H1 (cell line): ENCODE measurements at regions not wholly inside any gene's neighbourhood (a gene's known extent, or its start where the extent isn't known, plus 50 kb on each side); places are given as distances from the start of the nearest gene placed in this dataset.

Source experiments
- CTCF ChIA-PET: fragments of 300-600 bp; sonication (Branson Sonifier 250); formaldehyde crosslinking; loops from one replicate; lab custom pipeline; 2021; ENCODE audit not compliant: partially characterized antibody; lab: Charles Lee
- POLR2A ChIA-PET: fragments of 300-600 bp; sonication (Branson Sonifier 250); formaldehyde crosslinking; loops from one replicate; lab custom pipeline; 2021; ENCODE audit warnings: inconsistent platforms; ENCODE audit not compliant: partially characterized antibody; lab: Charles Lee
- DNase-seq, 2 experiments: peaks; one replicate each; pipeline versions ENCODE4 v3.0.0 to v3.0.0-alpha.2; 2010 to 2022; ENCODE audit warnings: low spot score in 2 of 2, low read depth in 1 of 2, mixed read lengths in 1 of 2
- FAIRE-seq: peaks from 2 replicates; lab custom pipeline; 2011; peaks lifted over from hg19 to GRCh38; lab: Jason Lieb, UNC
- H2AFZ ChIP-seq: 2 replicates; pipeline ENCODE4 v1.8.1; 2012; ENCODE audit warnings: low read length, inconsistent platforms
- H2AK5ac ChIP-seq: 2 replicates; pipeline ENCODE4 v1.6.1; 2013; ENCODE audit warnings: low read depth, low read length
- H2BK120ac ChIP-seq: replicated peaks from 2 replicates; pipeline ENCODE3; 2013; ENCODE audit warnings: low read depth, low read length, inconsistent platforms
- H2BK12ac ChIP-seq: 2 replicates; pipeline ENCODE4 v1.6.1; 2013; ENCODE audit warnings: low read depth, low read length
- H2BK15ac ChIP-seq: 2 replicates; pipeline ENCODE4 v1.6.1; 2013; ENCODE audit warnings: low read length
- H2BK20ac ChIP-seq: 2 replicates; pipeline ENCODE4 v1.6.1; 2013; ENCODE audit warnings: low read length
- H2BK5ac ChIP-seq: 2 replicates; pipeline ENCODE4 v1.6.1; 2013; ENCODE audit warnings: low read depth, low read length
- H3K14ac ChIP-seq: 2 replicates; pipeline ENCODE4 v1.6.1; 2013; ENCODE audit warnings: inconsistent platforms; ENCODE audit not compliant: insufficient read length
- H3K18ac ChIP-seq: 2 replicates; pipeline ENCODE4 v1.6.1; 2013; ENCODE audit warnings: low read length; ENCODE audit errors: extremely low read depth
- H3K23ac ChIP-seq: 2 replicates; pipeline ENCODE4 v1.6.1; 2013; ENCODE audit warnings: inconsistent platforms; ENCODE audit not compliant: insufficient read length
- H3K23me2 ChIP-seq: 2 replicates; pipeline ENCODE4 v1.6.1; 2013; ENCODE audit warnings: low read depth, low read length
- H3K27ac ChIP-seq: 2 replicates; pipeline ENCODE4 v1.6.1; 2011; ENCODE audit warnings: low read depth, low read length, inconsistent platforms
- H3K27me3 ChIP-seq, 4 experiments: replicated peaks in 1 of 4; 1 replicate in 1 of 4; 2 replicates in 3 of 4; pipeline versions ENCODE4 v1.6.1 to v1.8.1; 2011 to 2013; ENCODE audit warnings: low read length in 3 of 4, mild to moderate bottlenecking in 3 of 4, inconsistent platforms in 2 of 4, mixed read lengths in 2 of 4, moderate library complexity in 1 of 4; ENCODE audit not compliant: control insufficient read depth in 3 of 4, insufficient read depth in 3 of 4; ENCODE audit errors: extremely low read depth in 1 of 4
- H3K36me3 ChIP-seq, 4 experiments: 2 replicates each; pipeline versions ENCODE4 v1.6.1 to v1.8.1; 2011 to 2013; ENCODE audit warnings: mild to moderate bottlenecking in 4 of 4, low read length in 3 of 4, moderate library complexity in 2 of 4, control low read depth in 1 of 4, inconsistent platforms in 1 of 4; ENCODE audit not compliant: insufficient read depth in 4 of 4, control insufficient read depth in 2 of 4
- H3K4ac ChIP-seq: replicated peaks from 2 replicates; pipeline ENCODE3; 2013; ENCODE audit warnings: low read length, low read depth, mixed read lengths, inconsistent platforms; ENCODE audit not compliant: insufficient read length
- H3K4me1 ChIP-seq, 4 experiments: replicated peaks in 1 of 4; 1 replicate in 1 of 4; 2 replicates in 3 of 4; pipeline versions ENCODE4 v1.6.1 to v1.8.1; 2011 to 2013; ENCODE audit warnings: low read length in 3 of 4, inconsistent platforms in 2 of 4, mixed read lengths in 1 of 4; ENCODE audit not compliant: insufficient read depth in 4 of 4, control insufficient read depth in 3 of 4
- H3K4me2 ChIP-seq, 2 experiments: 2 replicates each; pipeline versions ENCODE4 v1.6.1 to v1.8.1; 2011 to 2013; ENCODE audit warnings: low read depth in 2 of 2, low read length in 2 of 2, control low read depth in 1 of 2, inconsistent platforms in 1 of 2, mild to moderate bottlenecking in 1 of 2; ENCODE audit not compliant: insufficient read depth in 1 of 2
- H3K4me3 ChIP-seq, 4 experiments: fragments of 200-600, 300-600 bp in 1 of 4; sonication (generic), shearing (Covaris generic), sonication (Bioruptor Twin) in 1 of 4; 2 replicates each; pipeline versions ENCODE4 v1.5.1 to v1.8.1; 2011 to 2016; ENCODE audit warnings: low read length in 4 of 4, low read depth in 3 of 4, control low read depth in 2 of 4, inconsistent platforms in 2 of 4, mild to moderate bottlenecking in 2 of 4, mixed read lengths in 1 of 4, moderate library complexity in 1 of 4; ENCODE audit not compliant: insufficient read depth in 2 of 4; ENCODE audit errors: extremely low read depth in 1 of 4
- H3K56ac ChIP-seq: replicated peaks from 2 replicates; pipeline ENCODE3; 2013; ENCODE audit warnings: low read depth, mild to moderate bottlenecking, mixed read lengths, low read length, inconsistent platforms; ENCODE audit not compliant: insufficient read length
- H3K79me1 ChIP-seq: 2 replicates; pipeline ENCODE4 v1.6.1; 2013; ENCODE audit warnings: low read depth, low read length, control low read depth
- H3K79me2 ChIP-seq, 2 experiments: 2 replicates each; pipeline versions ENCODE4 v1.6.1 to v1.8.1; 2012 to 2013; ENCODE audit warnings: low read length in 2 of 2, mild to moderate bottlenecking in 2 of 2, inconsistent platforms in 1 of 2; ENCODE audit not compliant: insufficient read depth in 2 of 2, control insufficient read depth in 1 of 2
- H3K9ac ChIP-seq, 4 experiments: replicated peaks in 1 of 4; 1 replicate in 1 of 4; 2 replicates in 3 of 4; pipeline versions ENCODE4 v1.6.1 to v1.8.1; 2011 to 2013; ENCODE audit warnings: low read depth in 3 of 4, low read length in 3 of 4, control low read depth in 2 of 4, mild to moderate bottlenecking in 2 of 4, moderate library complexity in 2 of 4, inconsistent platforms in 1 of 4; ENCODE audit errors: extremely low read depth in 1 of 4
- H3K9me3 ChIP-seq, 2 experiments: 2 replicates each; pipeline versions ENCODE4 v1.6.1 to v1.8.1; 2012 to 2013; ENCODE audit warnings: mild to moderate bottlenecking in 2 of 2, moderate library complexity in 2 of 2, control low read depth in 1 of 2, inconsistent platforms in 1 of 2, low read depth in 1 of 2, low read length in 1 of 2, mixed read lengths in 1 of 2; ENCODE audit not compliant: insufficient read depth in 2 of 2
- H4K20me1 ChIP-seq, 2 experiments: replicated peaks in 1 of 2; 2 replicates each; pipeline versions ENCODE3 to v1.8.1; 2011 to 2013; ENCODE audit warnings: inconsistent platforms in 2 of 2, low read length in 2 of 2, mild to moderate bottlenecking in 1 of 2; ENCODE audit not compliant: insufficient read depth in 2 of 2, control insufficient read depth in 1 of 2
- H4K5ac ChIP-seq: 2 replicates; pipeline ENCODE4 v1.6.1; 2013; ENCODE audit warnings: low read length, low read depth, mixed read lengths, inconsistent platforms; ENCODE audit not compliant: insufficient read length
- H4K8ac ChIP-seq: 2 replicates; pipeline ENCODE4 v1.8.0; 2013; ENCODE audit warnings: mild to moderate bottlenecking, moderate library complexity, low read length, inconsistent platforms; ENCODE audit not compliant: insufficient read depth; ENCODE audit errors: extremely low read depth
- H4K91ac ChIP-seq: replicated peaks from 2 replicates; pipeline ENCODE3; 2013; ENCODE audit warnings: low read length, mixed read lengths, inconsistent platforms; ENCODE audit not compliant: insufficient read length
- EZH2 ChIP-seq: fragments of 200-600 bp; sonication (generic); IDR thresholded peaks from 2 replicates; pipeline ENCODE4 v1.7.1; 2012; ENCODE audit warnings: low read depth, mild to moderate bottlenecking, moderate library complexity, low read length, inconsistent platforms; ENCODE audit not compliant: severe bottlenecking
- KDM4A ChIP-seq: IDR thresholded peaks from one replicate; pipeline ENCODE4 v1.7.1; 2012; ENCODE audit warnings: low read depth, mild to moderate bottlenecking, moderate library complexity, low read length, inconsistent platforms; ENCODE audit not compliant: severe bottlenecking
- SIRT6 ChIP-seq: IDR thresholded peaks from one replicate; pipeline ENCODE4 v1.7.1; 2012; ENCODE audit warnings: low read length, inconsistent platforms
- WGBS, 2 experiments: shearing (Covaris generic) in 1 of 2; methylation state at CpG; one replicate each; pipeline versions ENCODE4 v1.1.6 to v1.1.7; 2013 to 2015; ENCODE audit warnings: low lambda C conversion rate in 2 of 2, mixed read lengths in 2 of 2, inconsistent platforms in 1 of 2, low coverage in 1 of 2, missing lambda C conversion rate in 1 of 2; ENCODE audit not compliant: insufficient replicate concordance in 2 of 2, insufficient coverage in 1 of 2, insufficient read length in 1 of 2; ENCODE audit errors: extremely low coverage in 1 of 2, missing lambda C conversion rate in 1 of 2; 5-methylcytosine and 5-hydroxymethylcytosine counted together

DNA sequence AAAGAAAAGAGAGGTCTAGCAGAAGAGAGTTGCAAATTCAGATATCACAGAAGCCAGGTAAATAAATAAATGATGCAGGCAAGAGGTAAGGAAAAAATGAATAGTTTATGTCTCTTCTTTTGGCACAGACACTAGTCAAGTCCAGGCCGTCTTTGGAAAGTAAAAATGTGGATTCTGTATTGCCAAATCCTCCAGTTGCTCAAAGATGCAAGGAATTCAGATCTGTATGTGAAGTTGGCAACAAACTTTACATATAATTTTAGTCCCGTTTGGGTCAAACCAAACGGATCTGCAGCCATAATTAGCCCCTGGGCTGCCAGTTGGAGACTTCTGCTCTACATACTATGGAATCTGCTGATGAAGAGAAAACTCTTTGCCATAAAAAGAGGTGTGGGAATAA, 200.5 kb upstream of the RND3 start:
- H4K8ac ChIP-seq = no peak overlapping the region
- no peak overlapping the region for H2BK5ac ChIP-seq
- H3K79me1 ChIP-seq = no peaks in the 10 kb centered on the region
- H2AK5ac ChIP-seq = no peak overlapping the region
- H4K5ac ChIP-seq = no peak overlapping the region
- H2BK20ac ChIP-seq = no peak overlapping the region
- no peak overlapping the region for H3K4me2 ChIP-seq
- no peaks in the 10 kb centered on the region; a peak in 1 of 7 replicates for H3K4me1 ChIP-seq
- no peak overlapping the region for H3K27ac ChIP-seq
- no peak overlapping the region for H3K4me3 ChIP-seq
- ChIA-PET CTCF (no interaction called here), POLR2A (no interaction called here)
- no peak overlapping the region for H3K18ac ChIP-seq
- H3K23me2 ChIP-seq = no peaks in the 10 kb centered on the region
- no peak for TF ChIP-seq EZH2
- TF ChIP-seq SIRT6 = no peak
- no peak for TF ChIP-seq KDM4A
- H3K14ac ChIP-seq = no peak overlapping the region
- H2BK120ac ChIP-seq = no peak overlapping the region
- no peak overlapping the region for H3K23ac ChIP-seq
- H3K36me3 ChIP-seq = no peaks in the 10 kb centered on the region
- H3K9ac ChIP-seq = no peak overlapping the region
- H4K20me1 ChIP-seq = no peaks in the 10 kb centered on the region
- 90% methylated on average over 3 of the region's 3 CpGs; no CpG with 5 or more reads in 1 of the 2 experiments for WGBS, 2 experiments
- no peak overlapping the region for H4K91ac ChIP-seq
- no peak overlapping the region for H2BK15ac ChIP-seq
- no peaks in the 10 kb centered on the region for H3K9me3 ChIP-seq
- no peak overlapping the region for H3K4ac ChIP-seq
- no peak for DNase-seq
- no peak overlapping the region for H2AFZ ChIP-seq
- H3K79me2 ChIP-seq = no peaks in the 10 kb centered on the region
- H3K56ac ChIP-seq = no peak overlapping the region
- FAIRE-seq = no peak
- no peak overlapping the region for H2BK12ac ChIP-seq
- no peaks in the 10 kb centered on the region for H3K27me3 ChIP-seq
